Mesendoderm (in vitro differentiated cells): ENCODE measurements at regions not wholly inside any gene's neighbourhood (a gene's known extent, or its start where the extent isn't known, plus 50 kb on each side); places are given as distances from the start of the nearest gene placed in this dataset.

Experiments
- DNase-seq: peaks from one replicate; pipeline ENCODE4 v3.0.0; 2013
- H2AK5ac ChIP-seq: 2 replicates; pipeline ENCODE4 v1.6.1; 2013; ENCODE audit warnings: low read length, inconsistent platforms
- H2BK120ac ChIP-seq: 2 replicates; pipeline ENCODE4 v1.6.1; 2013; ENCODE audit warnings: low read depth, mild to moderate bottlenecking, low read length, moderate library complexity, mixed read lengths
- H2BK15ac ChIP-seq: replicated peaks from 2 replicates; pipeline ENCODE4 v1.6.1; 2013; ENCODE audit warnings: low read depth, mild to moderate bottlenecking, moderate library complexity
- H2BK5ac ChIP-seq: 2 replicates; pipeline ENCODE4 v1.6.1; 2013; ENCODE audit warnings: low read length, inconsistent platforms
- H3K18ac ChIP-seq: 2 replicates; pipeline ENCODE4 v1.6.1; 2013; ENCODE audit warnings: mild to moderate bottlenecking, low read length, mixed read lengths
- H3K23ac ChIP-seq: one replicate; pipeline ENCODE4 v1.6.1; 2013; ENCODE audit warnings: low read length
- H3K27ac ChIP-seq: 2 replicates; pipeline ENCODE4 v1.5.1; 2013; ENCODE audit warnings: low read depth, mild to moderate bottlenecking, inconsistent platforms, low read length, moderate library complexity
- H3K27me3 ChIP-seq: 2 replicates; pipeline ENCODE4 v1.6.1; 2013; ENCODE audit warnings: low read length, control low read depth, mild to moderate bottlenecking, inconsistent platforms; ENCODE audit not compliant: insufficient read depth, poor library complexity
- H3K36me3 ChIP-seq: 2 replicates; pipeline ENCODE4 v1.6.1; 2013; ENCODE audit warnings: low read length, inconsistent platforms; ENCODE audit not compliant: control insufficient read depth, insufficient read depth
- H3K4ac ChIP-seq: one replicate; pipeline ENCODE4 v1.6.1; 2013; ENCODE audit warnings: low read depth, mild to moderate bottlenecking, low read length, moderate library complexity
- H3K4me1 ChIP-seq: 2 replicates; pipeline ENCODE4 v1.6.1; 2013; ENCODE audit warnings: low read depth, low read length, inconsistent platforms; ENCODE audit not compliant: control insufficient read depth
- H3K4me2 ChIP-seq: 2 replicates; pipeline ENCODE4 v1.6.1; 2013; ENCODE audit warnings: low read length
- H3K4me3 ChIP-seq: 2 replicates; pipeline ENCODE4 v1.5.1; 2013; ENCODE audit warnings: mild to moderate bottlenecking, low read length
- H3K56ac ChIP-seq: one replicate; pipeline ENCODE4 v1.6.1; 2013; ENCODE audit warnings: low read length
- H3K79me1 ChIP-seq: 2 replicates; pipeline ENCODE4 v1.6.1; 2013; ENCODE audit warnings: low read length, inconsistent platforms
- H3K79me2 ChIP-seq: 2 replicates; pipeline ENCODE4 v1.6.1; 2013; ENCODE audit warnings: mild to moderate bottlenecking, low read length; ENCODE audit not compliant: control insufficient read depth, insufficient read depth
- H3K9ac ChIP-seq: 2 replicates; pipeline ENCODE4 v1.6.1; 2013; ENCODE audit warnings: low read length, inconsistent platforms
- H4K5ac ChIP-seq: one replicate; pipeline ENCODE4 v1.6.1; 2013; ENCODE audit warnings: low read length
- H4K8ac ChIP-seq: one replicate; pipeline ENCODE4 v1.6.1; 2013; ENCODE audit warnings: low read depth, mild to moderate bottlenecking, control low read depth, low read length, moderate library complexity
- WGBS: extraction: QIAGEN DNeasy Blood & Tissue Kit; methylation state at CpG from one replicate; pipeline ENCODE4 v1.1.7; 2013; ENCODE audit warnings: low lambda C conversion rate, missing lambda C conversion rate; ENCODE audit not compliant: insufficient coverage; ENCODE audit errors: extremely low coverage; 5-methylcytosine and 5-hydroxymethylcytosine counted together

DNA sequence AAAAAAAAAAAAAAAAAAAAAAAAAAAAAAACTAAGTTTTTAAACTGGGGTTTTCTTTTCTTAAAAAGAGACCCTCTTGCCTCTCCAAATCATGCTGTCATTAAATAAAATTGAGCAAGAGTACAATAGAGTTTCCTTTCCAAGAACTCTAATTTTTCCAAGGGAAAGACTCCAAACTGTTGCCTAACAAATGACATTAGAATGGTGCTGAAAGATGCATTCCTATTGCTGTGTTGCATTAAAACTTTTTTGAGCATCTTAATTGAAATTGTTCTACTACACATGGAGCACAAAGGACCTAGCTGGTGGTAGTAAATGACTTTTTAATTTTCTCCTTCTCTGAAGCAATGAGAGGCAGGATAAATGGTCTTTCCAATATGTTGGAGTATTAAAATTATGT is 469.1 kb upstream of the ARHGEF26 start:
- Histone ChIP-seq H3K4ac (no peak overlapping the region), H2BK120ac (no peak overlapping the region), H2BK5ac (no peak overlapping the region), H2BK15ac (no peak overlapping the region), H3K79me1 (no peaks in the 10 kb centered on the region), H3K4me2 (no peak overlapping the region), H2AK5ac (no peak overlapping the region), H3K27me3 (no peaks in the 10 kb centered on the region), H3K18ac (no peak overlapping the region), H4K8ac (no peak overlapping the region), H3K4me3 (no peak overlapping the region), H3K27ac (no peak overlapping the region), H3K79me2 (no peaks in the 10 kb centered on the region), H3K56ac (no peak overlapping the region), H3K9ac (no peak overlapping the region), H3K4me1 (no peaks in the 10 kb centered on the region), H3K36me3 (no peaks in the 10 kb centered on the region), H3K23ac (no peak overlapping the region), H4K5ac (no peak overlapping the region)
- DNase-seq: no peak

DNA sequence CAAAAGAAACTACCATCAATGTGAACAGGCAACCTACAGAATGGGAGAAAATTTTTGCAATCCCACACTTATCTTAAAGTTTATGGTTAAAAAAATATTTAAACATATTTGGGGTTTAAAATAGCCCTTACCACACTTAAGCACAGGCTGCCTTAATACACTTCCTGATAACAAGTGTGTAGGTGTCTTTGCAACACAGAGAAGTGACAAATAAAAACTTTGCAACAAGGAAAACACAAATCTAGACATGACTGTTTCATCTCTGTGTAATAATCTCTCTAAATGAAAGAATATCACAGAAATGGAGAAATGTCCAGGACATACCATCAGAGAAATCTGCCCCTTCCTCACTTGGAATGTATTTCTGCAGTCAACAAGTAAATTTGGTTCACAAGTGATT is 464.1 kb upstream of the ARHGEF26 start:
- Histone ChIP-seq H3K79me1 (no peaks in the 10 kb centered on the region), H3K4me3 (no peak overlapping the region), H2BK120ac (no peak overlapping the region), H3K4me1 (no peaks in the 10 kb centered on the region), H3K18ac (no peak overlapping the region), H3K36me3 (no peaks in the 10 kb centered on the region), H3K4ac (no peak overlapping the region), H3K56ac (no peak overlapping the region), H4K8ac (no peak overlapping the region), H3K4me2 (no peak overlapping the region), H3K9ac (no peak overlapping the region), H3K23ac (no peak overlapping the region), H2AK5ac (no peak overlapping the region), H3K79me2 (no peaks in the 10 kb centered on the region), H2BK5ac (no peak overlapping the region), H2BK15ac (no peak overlapping the region), H3K27ac (no peak overlapping the region), H3K27me3 (no peaks in the 10 kb centered on the region), H4K5ac (no peak overlapping the region)
- DNase-seq: no peak

DNA sequence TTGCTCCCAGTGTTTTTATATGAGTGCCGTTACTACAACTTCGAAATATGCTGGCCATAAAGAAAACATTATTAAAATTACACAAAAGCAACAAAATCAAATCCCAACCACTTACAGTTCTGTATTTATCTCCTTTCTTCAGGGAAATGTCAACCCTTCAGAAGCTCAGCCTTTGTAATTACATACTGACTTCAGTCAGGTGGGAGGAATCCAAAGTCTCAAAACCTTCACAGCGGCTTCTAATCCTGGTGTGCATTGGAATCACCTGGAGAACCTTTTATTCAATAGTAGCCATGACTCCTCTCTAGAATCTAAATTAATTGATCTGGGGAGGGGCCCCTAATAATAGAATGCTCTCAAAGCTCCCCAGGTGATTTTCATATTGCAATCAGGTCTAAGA is 463.7 kb upstream of the ARHGEF26 start:
- H3K23ac ChIP-seq: no peak overlapping the region
- H4K5ac ChIP-seq: no peak overlapping the region
- no CpG with 5 or more reads among the region's 3 CpGs for WGBS
- DNase-seq: no peak
- H3K56ac ChIP-seq: no peak overlapping the region
- H3K4me2 ChIP-seq: no peak overlapping the region
- H3K27ac ChIP-seq: no peak overlapping the region
- no peaks in the 10 kb centered on the region for H3K27me3 ChIP-seq
- H3K4me1 ChIP-seq: no peaks in the 10 kb centered on the region
- H3K36me3 ChIP-seq: no peaks in the 10 kb centered on the region
- no peak overlapping the region for H2BK15ac ChIP-seq
- no peak overlapping the region for H3K4me3 ChIP-seq
- H3K79me2 ChIP-seq: no peaks in the 10 kb centered on the region
- H2BK120ac ChIP-seq: no peak overlapping the region
- H3K79me1 ChIP-seq: no peaks in the 10 kb centered on the region
- H4K8ac ChIP-seq: no peak overlapping the region
- no peak overlapping the region for H3K18ac ChIP-seq
- H2BK5ac ChIP-seq: no peak overlapping the region
- no peak overlapping the region for H3K9ac ChIP-seq
- no peak overlapping the region for H3K4ac ChIP-seq
- H2AK5ac ChIP-seq: no peak overlapping the region

DNA sequence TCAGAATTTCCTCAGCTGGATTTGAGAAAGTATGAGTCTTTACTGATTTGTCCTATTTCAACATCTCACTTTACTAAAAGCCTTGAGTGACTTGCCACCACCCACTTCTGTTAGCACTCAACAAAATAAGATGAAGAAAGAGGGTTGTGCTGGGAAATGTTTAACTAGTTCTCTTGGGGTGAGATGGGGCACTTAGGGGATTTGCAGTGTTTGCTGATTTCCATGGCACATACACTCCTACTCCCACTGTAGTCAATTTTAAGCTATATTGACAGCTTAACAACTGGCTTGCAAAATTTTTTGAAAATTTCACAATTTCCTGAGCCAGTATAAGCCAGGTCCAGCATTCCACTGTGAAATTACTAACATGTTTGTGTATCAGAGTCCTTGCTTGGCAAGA is 463.1 kb upstream of the ARHGEF26 start:
- Histone ChIP-seq H2BK120ac (no peak overlapping the region), H3K56ac (no peak overlapping the region), H3K18ac (no peak overlapping the region), H2BK5ac (no peak overlapping the region), H2AK5ac (no peak overlapping the region), H3K4me3 (no peak overlapping the region), H3K36me3 (no peaks in the 10 kb centered on the region), H3K23ac (no peak overlapping the region), H3K79me1 (no peaks in the 10 kb centered on the region), H2BK15ac (no peak overlapping the region), H3K27me3 (no peaks in the 10 kb centered on the region), H3K27ac (no peak overlapping the region), H4K8ac (no peak overlapping the region), H3K9ac (no peak overlapping the region), H3K79me2 (no peaks in the 10 kb centered on the region), H3K4me1 (no peaks in the 10 kb centered on the region), H3K4ac (no peak overlapping the region), H4K5ac (no peak overlapping the region), H3K4me2 (no peak overlapping the region)
- DNase-seq: no peak

DNA sequence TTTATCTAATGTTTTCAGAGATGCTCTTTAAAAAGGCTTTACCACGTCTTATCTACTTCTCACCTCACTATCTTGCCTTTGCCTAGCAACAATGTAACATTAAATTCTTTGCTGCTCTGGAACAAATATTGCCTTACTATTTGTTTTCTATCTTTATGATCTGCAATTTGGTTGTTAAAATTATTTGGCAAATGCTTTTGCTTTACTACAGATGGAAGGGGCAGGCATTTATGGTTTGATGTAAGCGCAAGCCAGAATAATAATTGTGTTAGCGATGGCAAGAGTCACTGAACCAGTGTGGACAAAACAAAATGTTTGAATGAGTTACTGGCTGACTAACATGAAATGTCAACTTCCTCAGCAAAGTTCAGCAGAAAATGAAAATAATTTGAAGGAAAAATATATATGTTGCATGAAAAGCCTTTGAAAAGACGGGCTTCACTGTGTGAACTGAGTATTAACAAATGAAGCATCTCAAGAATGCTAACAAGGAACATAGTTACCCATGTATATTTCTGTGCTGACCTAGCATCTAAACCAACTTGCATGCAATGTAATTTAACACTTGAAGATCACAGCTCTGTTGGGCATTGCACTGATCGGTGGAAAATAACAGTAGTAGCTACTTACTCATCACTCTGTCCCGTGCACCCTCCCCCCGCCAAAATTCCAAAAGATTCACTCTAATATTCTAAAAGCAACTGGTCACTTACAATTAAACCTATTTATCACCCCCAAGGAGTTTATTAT is 454.0 kb upstream of the ARHGEF26 start:
- no peaks in the 10 kb centered on the region for H3K4me1 ChIP-seq
- H2BK120ac ChIP-seq: no peak overlapping the region
- H3K18ac ChIP-seq: no peak overlapping the region
- no peak overlapping the region for H3K23ac ChIP-seq
- no peak overlapping the region for H3K27ac ChIP-seq
- no peaks in the 10 kb centered on the region for H3K27me3 ChIP-seq
- H3K36me3 ChIP-seq: no peaks in the 10 kb centered on the region
- no peak overlapping the region for H2BK15ac ChIP-seq
- H3K79me1 ChIP-seq: no peaks in the 10 kb centered on the region
- no peak overlapping the region for H4K8ac ChIP-seq
- DNase-seq: peak; percentile 75
- H4K5ac ChIP-seq: no peak overlapping the region
- no peak overlapping the region for H3K4me2 ChIP-seq
- H2BK5ac ChIP-seq: no peak overlapping the region
- no peaks in the 10 kb centered on the region for H3K79me2 ChIP-seq
- no peak overlapping the region for H3K4ac ChIP-seq
- no peak overlapping the region for H2AK5ac ChIP-seq
- no peak overlapping the region for H3K9ac ChIP-seq
- H3K56ac ChIP-seq: no peak overlapping the region
- WGBS: no CpG with 5 or more reads among the region's 7 CpGs
- no peak overlapping the region for H3K4me3 ChIP-seq

DNA sequence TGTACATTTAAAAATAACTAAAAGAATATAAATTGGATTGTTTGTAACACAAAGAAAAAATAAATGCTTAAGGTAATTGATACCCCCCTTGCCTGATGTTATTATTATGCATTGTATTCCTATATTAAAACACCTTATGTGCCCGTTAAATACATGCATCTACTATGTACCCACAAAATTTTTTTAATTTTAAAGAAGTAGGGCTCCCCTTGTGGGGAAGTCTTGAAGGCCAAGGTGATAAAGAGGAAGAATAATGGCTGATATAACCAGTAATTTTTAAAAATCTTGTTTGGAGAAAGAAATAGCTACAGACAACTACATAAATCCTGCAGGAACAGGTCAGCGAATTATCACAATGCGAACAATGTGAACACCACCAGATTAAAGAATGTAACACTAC is 451.7 kb upstream of the ARHGEF26 start:
- H3K9ac ChIP-seq: no peak overlapping the region
- no peak overlapping the region for H3K4ac ChIP-seq
- H2BK15ac ChIP-seq: no peak overlapping the region
- H3K36me3 ChIP-seq: no peaks in the 10 kb centered on the region
- no peaks in the 10 kb centered on the region for H3K4me1 ChIP-seq
- no peak overlapping the region for H3K23ac ChIP-seq
- H3K4me2 ChIP-seq: no peak overlapping the region
- no peak overlapping the region for H3K4me3 ChIP-seq
- H2AK5ac ChIP-seq: no peak overlapping the region
- H3K18ac ChIP-seq: no peak overlapping the region
- H2BK120ac ChIP-seq: no peak overlapping the region
- no peak overlapping the region for H2BK5ac ChIP-seq
- no peak for DNase-seq
- no peaks in the 10 kb centered on the region for H3K79me1 ChIP-seq
- WGBS: no CpG with 5 or more reads among the region's 3 CpGs
- no peak overlapping the region for H4K8ac ChIP-seq
- no peak overlapping the region for H4K5ac ChIP-seq
- H3K27ac ChIP-seq: no peak overlapping the region
- H3K56ac ChIP-seq: no peak overlapping the region
- H3K79me2 ChIP-seq: no peaks in the 10 kb centered on the region
- no peaks in the 10 kb centered on the region for H3K27me3 ChIP-seq
